Caco-2 (cell line): ENCODE measurements at regions not wholly inside any gene's neighbourhood (a gene's known extent, or its start where the extent isn't known, plus 50 kb on each side); places are given as distances from the start of the nearest gene placed in this dataset.

Experiments
- BruUV-seq: library from RNA; stranded (reverse); fragments of 400-500 nt; replicated peaks from 2 replicates; lab custom pipeline; 2021; lab: Mats Ljungman, UMichigan
- CTCF ChIA-PET: fragments of 300-600 bp; sonication (Branson Sonifier 250); formaldehyde crosslinking; loops from one replicate; lab custom pipeline; 2022; ENCODE audit warnings: antibody characterized with exemption; lab: Charles Lee
- POLR2A ChIA-PET: fragments of 300-600 bp; sonication (Branson Sonifier 250); formaldehyde crosslinking; loops from one replicate; lab custom pipeline; 2022; ENCODE audit warnings: antibody characterized with exemption; lab: Charles Lee
- DNase-seq, 2 experiments: peaks; one replicate each; pipeline versions ENCODE4 v3.0.0 to v3.0.0-alpha.2; 2020 to 2022
- H3K27me3 ChIP-seq: replicated peaks from 2 replicates; pipeline ENCODE4 v1.6.0; 2011; ENCODE audit warnings: low read length; ENCODE audit not compliant: control insufficient read depth, insufficient read depth
- H3K36me3 ChIP-seq: 2 replicates; pipeline ENCODE4 v1.5.1; 2011; ENCODE audit warnings: low read length; ENCODE audit not compliant: control insufficient read depth, insufficient read depth
- H3K4me1 ChIP-seq: fragments of 250-450 bp; sonication (Bioruptor Pico); 2 replicates; pipeline ENCODE4 v1.5.1; 2020; ENCODE audit warnings: mild to moderate bottlenecking
- H3K4me3 ChIP-seq: 2 replicates; pipeline ENCODE4 v1.5.1; 2011; ENCODE audit warnings: low read depth, mild to moderate bottlenecking, control low read depth, low read length
- H3K9me3 ChIP-seq: fragments of 250-450 bp; sonication (Bioruptor Pico); 2 replicates; pipeline ENCODE4 v1.5.1; 2020; ENCODE audit warnings: mild to moderate bottlenecking, moderate library complexity
- H3K27ac Mint-ChIP-seq: one replicate; pipeline ENCODE4 v1.8.0; 2022; ENCODE audit warnings: mixed read lengths; ENCODE audit not compliant: unreplicated experiment
- H3K27me3 Mint-ChIP-seq: one replicate; pipeline ENCODE4 v1.8.0; 2022; ENCODE audit warnings: mixed read lengths; ENCODE audit not compliant: insufficient read depth, unreplicated experiment
- H3K36me3 Mint-ChIP-seq: one replicate; pipeline ENCODE4 v1.8.0; 2022; ENCODE audit warnings: mild to moderate bottlenecking, mixed read lengths; ENCODE audit not compliant: insufficient read depth, unreplicated experiment
- H3K4me1 Mint-ChIP-seq: one replicate; pipeline ENCODE4 v1.8.0; 2022; ENCODE audit warnings: low read depth, mixed read lengths; ENCODE audit not compliant: unreplicated experiment
- H3K4me3 Mint-ChIP-seq: one replicate; pipeline ENCODE4 v1.8.0; 2022; ENCODE audit warnings: mild to moderate bottlenecking, moderate library complexity, mixed read lengths; ENCODE audit not compliant: unreplicated experiment
- H3K9me3 Mint-ChIP-seq: one replicate; pipeline ENCODE4 v1.8.0; 2022; ENCODE audit warnings: mixed read lengths; ENCODE audit not compliant: unreplicated experiment
- intact Hi-C: fragments of 100-400 bp; cut with micrococcal nuclease; formaldehyde crosslinking; loops from one replicate; pipeline ENCODE4 v1.10.0; 2022; ENCODE audit not compliant: unreplicated experiment
- TF ChIP-seq, protein P1 (sequence below), 2 experiments: fragments of 200-600 bp in 1 of 2; IDR thresholded peaks; 1 replicate in 1 of 2; 2 replicates in 1 of 2; pipeline versions ENCODE4 v1.5.1 to v1.8.0; 2011 to 2022; ENCODE audit warnings: antibody characterized with exemption in 1 of 2, control low read depth in 1 of 2, inconsistent platforms in 1 of 2, low read depth in 1 of 2, low read length in 1 of 2, mild to moderate bottlenecking in 1 of 2, moderate library complexity in 1 of 2; ENCODE audit not compliant: insufficient read depth in 1 of 2, severe bottlenecking in 1 of 2, unreplicated experiment in 1 of 2

DNA sequence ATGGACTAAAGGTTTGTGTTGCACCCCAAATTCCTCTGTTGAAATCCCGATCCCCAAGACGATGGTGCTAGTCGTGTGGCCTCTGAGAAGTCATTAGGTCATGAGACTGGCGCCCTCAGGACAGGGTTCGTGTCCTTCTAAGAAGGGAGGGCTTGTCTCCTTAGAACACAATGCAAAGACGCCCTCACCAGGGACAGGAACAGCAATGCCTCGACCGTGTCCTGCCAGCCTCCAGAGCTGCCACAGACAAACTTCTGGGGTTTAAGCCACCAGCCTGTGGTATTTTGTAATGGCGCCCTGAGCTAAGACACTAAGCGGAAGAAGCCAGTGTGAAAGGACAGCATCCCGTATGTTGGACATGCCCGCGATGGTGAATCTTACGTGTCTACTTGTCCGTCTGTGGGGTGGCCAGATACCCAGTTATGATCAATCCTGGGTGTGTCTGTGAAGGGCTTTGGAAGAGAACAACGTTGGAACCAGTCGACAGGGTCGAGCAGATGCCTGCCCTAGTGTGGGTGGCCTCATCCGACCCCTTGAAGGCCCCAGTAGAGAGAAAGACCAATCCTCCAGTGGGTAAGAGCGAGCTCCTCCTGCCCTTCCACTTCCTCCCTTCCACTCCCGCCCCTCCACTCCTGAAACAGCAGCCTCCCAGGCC is 279.2 kb upstream of the IRX2 start:
- no peaks in the 10 kb centered on the region for H3K4me1 Mint-ChIP-seq
- Histone ChIP-seq H3K4me3 (no peak overlapping the region), H3K4me1 (no peaks in the 10 kb centered on the region), H3K36me3 (no peaks in the 10 kb centered on the region), H3K9me3 (no peaks in the 10 kb centered on the region), H3K27me3 (no peaks in the 10 kb centered on the region)
- ChIA-PET POLR2A (no interaction called here), CTCF (no interaction called here)
- H3K27me3 Mint-ChIP-seq, result peaks cover 4% of the 10 kb centered on the region
- BruUV-seq, result no TSS peak
- no peaks in the 10 kb centered on the region for H3K36me3 Mint-ChIP-seq
- no peaks in the 10 kb centered on the region for H3K9me3 Mint-ChIP-seq
- intact Hi-C loops, result no loop called here
- TF ChIP-seq, protein P1, sequence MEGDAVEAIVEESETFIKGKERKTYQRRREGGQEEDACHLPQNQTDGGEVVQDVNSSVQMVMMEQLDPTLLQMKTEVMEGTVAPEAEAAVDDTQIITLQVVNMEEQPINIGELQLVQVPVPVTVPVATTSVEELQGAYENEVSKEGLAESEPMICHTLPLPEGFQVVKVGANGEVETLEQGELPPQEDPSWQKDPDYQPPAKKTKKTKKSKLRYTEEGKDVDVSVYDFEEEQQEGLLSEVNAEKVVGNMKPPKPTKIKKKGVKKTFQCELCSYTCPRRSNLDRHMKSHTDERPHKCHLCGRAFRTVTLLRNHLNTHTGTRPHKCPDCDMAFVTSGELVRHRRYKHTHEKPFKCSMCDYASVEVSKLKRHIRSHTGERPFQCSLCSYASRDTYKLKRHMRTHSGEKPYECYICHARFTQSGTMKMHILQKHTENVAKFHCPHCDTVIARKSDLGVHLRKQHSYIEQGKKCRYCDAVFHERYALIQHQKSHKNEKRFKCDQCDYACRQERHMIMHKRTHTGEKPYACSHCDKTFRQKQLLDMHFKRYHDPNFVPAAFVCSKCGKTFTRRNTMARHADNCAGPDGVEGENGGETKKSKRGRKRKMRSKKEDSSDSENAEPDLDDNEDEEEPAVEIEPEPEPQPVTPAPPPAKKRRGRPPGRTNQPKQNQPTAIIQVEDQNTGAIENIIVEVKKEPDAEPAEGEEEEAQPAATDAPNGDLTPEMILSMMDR (IDR thresholded peaks at IDR 0.05; ENCODE audit: insufficient read depth in 1 of 2, low read depth in 1 of 2, low read length in 1 of 2, severe bottlenecking in 1 of 2, unreplicated experiment in 1 of 2), result no peak
- no peak overlapping the region for H3K27ac Mint-ChIP-seq
- H3K4me3 Mint-ChIP-seq, result no peak overlapping the region
- no peak for DNase-seq

DNA sequence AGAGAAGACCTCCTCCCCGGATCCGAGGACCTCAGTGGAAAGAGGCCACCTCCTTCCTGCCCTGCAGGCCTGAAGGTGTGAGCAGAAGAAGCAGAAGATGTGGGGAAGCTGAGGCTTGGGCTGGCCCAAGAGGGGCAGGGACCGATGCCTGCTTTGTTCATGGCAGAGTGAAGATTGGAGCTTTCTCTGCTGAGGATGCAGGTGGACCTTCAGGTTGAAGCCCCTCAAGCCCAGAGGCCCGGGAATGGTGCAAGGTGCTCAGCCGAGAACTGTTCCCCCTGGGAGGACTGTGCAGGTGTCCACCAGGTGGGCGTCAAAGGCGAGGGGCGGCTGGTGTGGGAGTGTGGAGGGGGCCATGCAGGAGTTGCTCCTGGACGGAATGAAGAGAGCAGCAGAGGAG is 277.9 kb upstream of the IRX2 start:
- Histone ChIP-seq H3K27me3 (no peaks in the 10 kb centered on the region), H3K36me3 (no peaks in the 10 kb centered on the region), H3K9me3 (no peaks in the 10 kb centered on the region), H3K4me3 (no peak overlapping the region), H3K4me1 (no peaks in the 10 kb centered on the region)
- POLR2A ChIA-PET, result no interaction called here
- no peaks in the 10 kb centered on the region for H3K9me3 Mint-ChIP-seq
- no peaks in the 10 kb centered on the region for H3K4me1 Mint-ChIP-seq
- no peaks in the 10 kb centered on the region for H3K36me3 Mint-ChIP-seq
- intact Hi-C loops, result no loop called here
- CTCF ChIA-PET, result interaction anchor here (0.5 kb wide), 1 partner anchor 1266 kb away, joined by 6 read pairs; no protein-coding TSS in a partner anchor
- TF ChIP-seq, protein P1 (IDR thresholded peaks at IDR 0.05; ENCODE audit: insufficient read depth in 1 of 2, low read depth in 1 of 2, low read length in 1 of 2, severe bottlenecking in 1 of 2, unreplicated experiment in 1 of 2), result no peak
- peaks cover 4% of the 10 kb centered on the region for H3K27me3 Mint-ChIP-seq
- H3K27ac Mint-ChIP-seq, result no peak overlapping the region
- BruUV-seq, result no TSS peak
- no peak for DNase-seq
- no peak overlapping the region for H3K4me3 Mint-ChIP-seq

DNA sequence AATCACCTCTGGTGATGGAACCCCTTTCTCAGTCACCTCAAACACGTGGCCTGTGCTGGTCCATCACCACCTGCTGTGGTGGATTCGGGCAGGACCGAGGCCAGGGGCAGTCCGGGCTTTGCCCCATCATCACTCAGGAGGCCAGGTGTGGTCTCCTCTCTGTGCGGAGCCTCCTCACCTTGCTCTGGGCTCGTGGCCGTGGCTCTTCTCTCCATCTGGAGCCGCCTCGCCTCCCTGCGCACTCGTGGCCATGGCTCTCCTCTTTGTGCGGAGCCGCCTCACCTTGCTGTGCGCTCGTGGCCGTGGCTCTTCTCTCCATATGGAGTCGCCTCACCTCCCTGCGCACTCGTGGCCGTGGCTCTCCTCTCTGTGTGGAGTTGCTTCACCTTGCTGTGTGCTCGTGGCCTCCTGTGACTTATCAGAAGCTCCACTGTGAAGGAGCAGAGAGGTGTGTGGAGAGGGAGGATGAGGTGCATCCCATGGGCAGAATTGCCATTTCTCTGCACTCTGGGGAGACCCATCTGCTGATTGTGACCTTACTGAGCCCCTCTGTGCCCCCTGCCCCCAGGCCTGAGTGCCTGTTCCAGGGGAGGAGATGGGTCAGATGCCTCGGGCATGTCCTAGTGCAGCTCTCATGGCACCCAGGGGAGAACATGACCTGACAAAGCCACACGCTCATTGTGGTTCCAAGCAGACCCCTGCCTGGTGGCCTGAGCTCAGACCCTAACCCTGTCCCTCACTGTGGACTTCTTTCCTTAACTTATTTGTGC is 276.6 kb upstream of the IRX2 start:
- no peak overlapping the region for H3K27ac Mint-ChIP-seq
- no TSS peak for BruUV-seq
- CTCF ChIA-PET, result no interaction called here
- POLR2A ChIA-PET, result no interaction called here
- no peak overlapping the region for H3K4me3 Mint-ChIP-seq
- DNase-seq, result no peak
- Histone ChIP-seq H3K4me3 (no peak overlapping the region), H3K4me1 (no peaks in the 10 kb centered on the region), H3K9me3 (no peaks in the 10 kb centered on the region), H3K36me3 (no peaks in the 10 kb centered on the region), H3K27me3 (no peaks in the 10 kb centered on the region)
- TF ChIP-seq, protein P1 (IDR thresholded peaks at IDR 0.05; ENCODE audit: insufficient read depth in 1 of 2, low read depth in 1 of 2, low read length in 1 of 2, severe bottlenecking in 1 of 2, unreplicated experiment in 1 of 2), result no peak
- H3K36me3 Mint-ChIP-seq, result no peaks in the 10 kb centered on the region
- H3K27me3 Mint-ChIP-seq, result peaks cover 7% of the 10 kb centered on the region
- H3K9me3 Mint-ChIP-seq, result no peaks in the 10 kb centered on the region
- intact Hi-C loops, result no loop called here
- no peaks in the 10 kb centered on the region for H3K4me1 Mint-ChIP-seq
